ENCODE measurements at regions not wholly inside any gene's neighbourhood (a gene's known extent, or its start where the extent isn't known, plus 50 kb on each side); places are given as distances from the start of the nearest gene placed in this dataset.
A peak's percentile ranks its signal among the peaks of the same experiment; 100 is the strongest.

GRCh38 chr11:15313862-15314261, 199.1 kb downstream of the INSC start:
- no peaks in the 10 kb centered on the region for H3K27me3 ChIP-seq
- TF ChIP-seq, protein P1, sequence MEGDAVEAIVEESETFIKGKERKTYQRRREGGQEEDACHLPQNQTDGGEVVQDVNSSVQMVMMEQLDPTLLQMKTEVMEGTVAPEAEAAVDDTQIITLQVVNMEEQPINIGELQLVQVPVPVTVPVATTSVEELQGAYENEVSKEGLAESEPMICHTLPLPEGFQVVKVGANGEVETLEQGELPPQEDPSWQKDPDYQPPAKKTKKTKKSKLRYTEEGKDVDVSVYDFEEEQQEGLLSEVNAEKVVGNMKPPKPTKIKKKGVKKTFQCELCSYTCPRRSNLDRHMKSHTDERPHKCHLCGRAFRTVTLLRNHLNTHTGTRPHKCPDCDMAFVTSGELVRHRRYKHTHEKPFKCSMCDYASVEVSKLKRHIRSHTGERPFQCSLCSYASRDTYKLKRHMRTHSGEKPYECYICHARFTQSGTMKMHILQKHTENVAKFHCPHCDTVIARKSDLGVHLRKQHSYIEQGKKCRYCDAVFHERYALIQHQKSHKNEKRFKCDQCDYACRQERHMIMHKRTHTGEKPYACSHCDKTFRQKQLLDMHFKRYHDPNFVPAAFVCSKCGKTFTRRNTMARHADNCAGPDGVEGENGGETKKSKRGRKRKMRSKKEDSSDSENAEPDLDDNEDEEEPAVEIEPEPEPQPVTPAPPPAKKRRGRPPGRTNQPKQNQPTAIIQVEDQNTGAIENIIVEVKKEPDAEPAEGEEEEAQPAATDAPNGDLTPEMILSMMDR (IDR thresholded peaks at IDR 0.05) = no peak
- no peak for TF ChIP-seq POLR2A (IDR thresholded peaks at IDR 0.05)
- H3K27ac ChIP-seq = no peak overlapping the region
- DNase-seq = no peak
- H3K4me3 ChIP-seq = no peak overlapping the region
- intact Hi-C loops (cut with DNase I) = no loop called here
- 85 to 94% (median 91%) methylated on average over 2 of the region's 2 CpGs for WGBS, 4 donors
- H3K36me3 ChIP-seq (replicated peaks in 1 of 2) = no peaks in the 10 kb centered on the region
- H3K9me3 ChIP-seq (replicated peaks in 1 of 3) = no peaks in the 10 kb centered on the region
- no peaks in the 10 kb centered on the region for H3K4me1 ChIP-seq (replicated peaks in 1 of 2)

DNA sequence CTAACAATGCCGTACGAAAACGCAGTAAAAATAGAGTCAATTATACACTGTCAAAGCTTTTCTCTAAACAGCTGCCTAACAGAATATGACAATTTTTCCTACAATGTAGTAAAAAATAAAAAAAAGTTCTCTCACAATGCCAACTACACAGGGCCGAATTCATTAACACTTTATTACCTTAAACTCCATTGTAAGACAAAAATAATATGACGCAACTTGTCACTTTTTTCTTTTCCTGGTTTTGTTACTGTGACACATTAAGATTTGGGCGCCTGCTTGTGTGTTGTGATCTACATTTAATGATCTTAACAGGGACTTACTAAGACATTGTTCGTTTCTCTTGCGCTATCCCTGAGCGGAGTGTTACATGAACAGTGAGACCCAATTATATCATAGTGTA, 204.1 kb downstream of the INSC start:
- DNase-seq = no peak

DNA sequence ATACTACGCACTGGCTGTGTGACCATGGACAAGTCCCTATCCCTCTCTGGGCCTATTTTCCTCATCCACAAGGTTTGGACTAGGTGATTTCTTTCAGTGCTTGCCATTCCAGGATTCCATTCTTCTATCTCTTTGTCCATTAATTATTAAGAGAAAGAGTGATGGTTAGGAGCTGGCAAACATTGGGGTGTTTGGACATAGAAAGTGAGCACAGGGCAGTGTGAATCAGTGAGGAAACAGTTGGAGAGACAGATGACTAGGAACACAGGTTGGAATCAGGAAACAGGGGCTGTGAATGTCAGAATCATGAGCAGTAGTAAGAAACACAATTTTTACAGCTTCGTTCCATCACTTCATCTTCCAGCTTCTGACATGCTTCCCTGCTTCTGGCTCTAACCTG, 211.8 kb downstream of the INSC start:
- H3K36me3 ChIP-seq (replicated peaks in 1 of 2) = no peaks in the 10 kb centered on the region
- 81 to 93% (median 91%) methylated on average over 2 of the region's 2 CpGs for WGBS, 4 donors
- DNase-seq = no peak
- no peak overlapping the region for H3K4me3 ChIP-seq
- no peaks in the 10 kb centered on the region for H3K4me1 ChIP-seq (replicated peaks in 1 of 2)
- H3K27ac ChIP-seq = no peak overlapping the region
- intact Hi-C loops (cut with DNase I) = no loop called here
- no peaks in the 10 kb centered on the region for H3K9me3 ChIP-seq (replicated peaks in 1 of 3)
- TF ChIP-seq, protein P1 (IDR thresholded peaks at IDR 0.05) = no peak
- TF ChIP-seq POLR2A (IDR thresholded peaks at IDR 0.05) = no peak
- no peaks in the 10 kb centered on the region for H3K27me3 ChIP-seq

More for the DNA sequence above, 204.1 kb downstream of the INSC start:
- TF ChIP-seq POLR2A (IDR thresholded peaks at IDR 0.05) = no peak
- TF ChIP-seq, protein P1 (IDR thresholded peaks at IDR 0.05) = no peak
- Histone ChIP-seq H3K27me3 (no peaks in the 10 kb centered on the region), H3K4me1 (replicated peaks in 1 of 2) (no peaks in the 10 kb centered on the region), H3K9me3 (replicated peaks in 1 of 3) (no peaks in the 10 kb centered on the region), H3K4me3 (no peak overlapping the region), H3K36me3 (replicated peaks in 1 of 2) (no peaks in the 10 kb centered on the region), H3K27ac (no peak overlapping the region)
- 87 to 91% (median 89%) methylated on average over 9 of the region's 9 CpGs for WGBS, 4 donors
- intact Hi-C loops (cut with DNase I) = no loop called here

- TF ChIP-seq POLR2A (IDR thresholded peaks at IDR 0.05) = no peak
- TF ChIP-seq, protein P1 (IDR thresholded peaks at IDR 0.05) = peak; percentile 24 to 54 (median 41)
- DNase-seq = peak; percentile 29 to 75 (median 37)
- intact Hi-C loops (cut with DNase I) = no loop called here
- Histone ChIP-seq H3K27ac (no peak overlapping the region), H3K36me3 (replicated peaks in 1 of 2) (no peaks in the 10 kb centered on the region), H3K9me3 (replicated peaks in 1 of 3) (no peaks in the 10 kb centered on the region), H3K4me3 (no peak overlapping the region), H3K4me1 (replicated peaks in 1 of 2) (no peaks in the 10 kb centered on the region), H3K27me3 (no peaks in the 10 kb centered on the region)
- WGBS, 4 donors = 59 to 70% (median 65%) methylated on average over 4 of the region's 4 CpGs
These were observed 213.1 kb downstream of the INSC start for GRCh38 chr11:15327786-15328231.
